ENCODE measurements at regions not wholly inside any gene's neighbourhood (a gene's known extent, or its start where the extent isn't known, plus 50 kb on each side); places are given as distances from the start of the nearest gene placed in this dataset.
"Not testable (repeated sequence)": the region's sequence is repeated elsewhere in the genome, so short reads cannot be mapped to it uniquely, and the experiment has no call there.

GRCh38 chr12:88725592-88726143 lies 145.4 kb upstream of the KITLG start:
- DNase-seq (ENCODE audit: low read depth in 2 of 3, low spot score in 2 of 3), result no peak

- DNase-seq (ENCODE audit: low read depth in 2 of 3, low spot score in 2 of 3), result no peak
Observed at GRCh38 chr12:88723219-88723618, 142.9 kb upstream of the KITLG start.

GRCh38 chr12:88720785-88721650 lies 140.7 kb upstream of the KITLG start:
- no peak for DNase-seq (ENCODE audit: low read depth in 2 of 3, low spot score in 2 of 3)

GRCh38 chr12:88720231-88720630 lies 140.0 kb upstream of the KITLG start:
- no peak for DNase-seq (ENCODE audit: low read depth in 2 of 3, low spot score in 2 of 3)

- DNase-seq (ENCODE audit: low read depth in 2 of 3, low spot score in 2 of 3), result no peak
Observed at GRCh38 chr12:88717188-88717587, 136.9 kb upstream of the KITLG start.

GRCh38 chr12:88716240-88716639 lies 136.0 kb upstream of the KITLG start:
- no peak for DNase-seq (ENCODE audit: low read depth in 2 of 3, low spot score in 2 of 3)

GRCh38 chr12:88715673-88716072 lies 135.4 kb upstream of the KITLG start:
- DNase-seq (ENCODE audit: low read depth in 2 of 3, low spot score in 2 of 3), result no peak

GRCh38 chr12:88714263-88714882 lies 134.1 kb upstream of the KITLG start:
- DNase-seq (ENCODE audit: low read depth in 2 of 3, low spot score in 2 of 3), result not testable (repeated sequence)

GRCh38 chr12:88707800-88708199 lies 127.5 kb upstream of the KITLG start:
- no peak for DNase-seq (ENCODE audit: low read depth in 2 of 3, low spot score in 2 of 3)

GRCh38 chr12:88706286-88706685 lies 126.0 kb upstream of the KITLG start:
- no peak for DNase-seq (ENCODE audit: low read depth in 2 of 3, low spot score in 2 of 3)

- DNase-seq (ENCODE audit: low read depth in 2 of 3, low spot score in 2 of 3), result no peak
Observed at GRCh38 chr12:88703790-88704189, 123.5 kb upstream of the KITLG start.

GRCh38 chr12:88698471-88698870 lies 118.2 kb upstream of the KITLG start:
- DNase-seq (ENCODE audit: low read depth in 2 of 3, low spot score in 2 of 3), result no peak

- no peak for DNase-seq (ENCODE audit: low read depth in 2 of 3, low spot score in 2 of 3)
Observed at GRCh38 chr12:88693837-88694445, 113.7 kb upstream of the KITLG start.

GRCh38 chr12:88691811-88692210 lies 111.5 kb upstream of the KITLG start:
- no peak for DNase-seq (ENCODE audit: low read depth in 2 of 3, low spot score in 2 of 3)

- no peak for DNase-seq (ENCODE audit: low read depth in 2 of 3, low spot score in 2 of 3)
Observed at GRCh38 chr12:88684610-88685009, 104.3 kb upstream of the KITLG start.

- DNase-seq (ENCODE audit: low read depth in 2 of 3, low spot score in 2 of 3), result no peak
Observed at GRCh38 chr12:88684170-88684569, 103.9 kb upstream of the KITLG start.

- DNase-seq (ENCODE audit: low read depth in 2 of 3, low spot score in 2 of 3), result no peak
Observed at GRCh38 chr12:88683628-88684027, 103.4 kb upstream of the KITLG start.

- no peak for DNase-seq (ENCODE audit: low read depth in 2 of 3, low spot score in 2 of 3)
Observed at GRCh38 chr12:88681271-88681670, 101.0 kb upstream of the KITLG start.

- DNase-seq (ENCODE audit: low read depth in 2 of 3, low spot score in 2 of 3), result no peak
Observed at GRCh38 chr12:88677464-88677863, 97.2 kb upstream of the KITLG start.

GRCh38 chr12:88667615-88668014 lies 87.3 kb upstream of the KITLG start:
- DNase-seq (ENCODE audit: low read depth in 2 of 3, low spot score in 2 of 3), result not testable (repeated sequence)

- DNase-seq (ENCODE audit: low read depth in 2 of 3, low spot score in 2 of 3), result no peak
Observed at GRCh38 chr12:88665071-88665470, 84.8 kb upstream of the KITLG start.

GRCh38 chr12:88662961-88663360 lies 82.7 kb upstream of the KITLG start:
- no peak for DNase-seq (ENCODE audit: low read depth in 2 of 3, low spot score in 2 of 3)
